ENCODE measurements at regions not wholly inside any gene's neighbourhood (a gene's known extent, or its start where the extent isn't known, plus 50 kb on each side); places are given as distances from the start of the nearest gene placed in this dataset.
"Not testable (repeated sequence)": the region's sequence is repeated elsewhere in the genome, so short reads cannot be mapped to it uniquely, and the experiment has no call there.

DNA sequence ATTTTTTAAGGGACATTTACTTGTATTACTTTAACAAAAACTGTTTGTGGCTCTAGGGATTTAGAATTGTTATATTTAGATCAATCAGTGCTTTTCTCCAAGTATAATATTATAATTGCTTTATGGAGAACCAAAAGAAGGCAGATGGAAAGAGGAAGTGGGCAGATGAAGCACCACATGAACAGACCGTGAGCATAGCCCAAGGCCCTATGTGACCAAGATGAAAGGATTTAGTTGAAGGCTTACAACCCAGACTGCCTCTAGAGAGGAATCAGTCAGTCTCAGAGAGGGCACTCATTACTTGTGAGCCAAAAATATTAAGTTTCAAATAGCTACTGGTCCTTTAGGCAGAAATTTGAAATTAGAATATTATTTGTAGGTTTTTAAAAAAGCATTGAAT, 102.3 kb upstream of the IMPG1 start:
- H3K27me3 ChIP-seq (ENCODE audit: insufficient read depth, low read depth, severe bottlenecking) = no peaks in the 10 kb centered on the region
- no peak overlapping the region for H3K4me3 ChIP-seq (ENCODE audit: low read depth, low read length)
- no peaks in the 10 kb centered on the region for H3K36me3 ChIP-seq
- DNase-seq = no peak
- no peaks in the 10 kb centered on the region for H3K9me3 ChIP-seq (ENCODE audit: severe bottlenecking)
- H3K27ac ChIP-seq = no peak overlapping the region
- TF ChIP-seq, protein P1, sequence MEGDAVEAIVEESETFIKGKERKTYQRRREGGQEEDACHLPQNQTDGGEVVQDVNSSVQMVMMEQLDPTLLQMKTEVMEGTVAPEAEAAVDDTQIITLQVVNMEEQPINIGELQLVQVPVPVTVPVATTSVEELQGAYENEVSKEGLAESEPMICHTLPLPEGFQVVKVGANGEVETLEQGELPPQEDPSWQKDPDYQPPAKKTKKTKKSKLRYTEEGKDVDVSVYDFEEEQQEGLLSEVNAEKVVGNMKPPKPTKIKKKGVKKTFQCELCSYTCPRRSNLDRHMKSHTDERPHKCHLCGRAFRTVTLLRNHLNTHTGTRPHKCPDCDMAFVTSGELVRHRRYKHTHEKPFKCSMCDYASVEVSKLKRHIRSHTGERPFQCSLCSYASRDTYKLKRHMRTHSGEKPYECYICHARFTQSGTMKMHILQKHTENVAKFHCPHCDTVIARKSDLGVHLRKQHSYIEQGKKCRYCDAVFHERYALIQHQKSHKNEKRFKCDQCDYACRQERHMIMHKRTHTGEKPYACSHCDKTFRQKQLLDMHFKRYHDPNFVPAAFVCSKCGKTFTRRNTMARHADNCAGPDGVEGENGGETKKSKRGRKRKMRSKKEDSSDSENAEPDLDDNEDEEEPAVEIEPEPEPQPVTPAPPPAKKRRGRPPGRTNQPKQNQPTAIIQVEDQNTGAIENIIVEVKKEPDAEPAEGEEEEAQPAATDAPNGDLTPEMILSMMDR (IDR thresholded peaks at IDR 0.05; ENCODE audit: low read depth, low read length) = no peak

DNA sequence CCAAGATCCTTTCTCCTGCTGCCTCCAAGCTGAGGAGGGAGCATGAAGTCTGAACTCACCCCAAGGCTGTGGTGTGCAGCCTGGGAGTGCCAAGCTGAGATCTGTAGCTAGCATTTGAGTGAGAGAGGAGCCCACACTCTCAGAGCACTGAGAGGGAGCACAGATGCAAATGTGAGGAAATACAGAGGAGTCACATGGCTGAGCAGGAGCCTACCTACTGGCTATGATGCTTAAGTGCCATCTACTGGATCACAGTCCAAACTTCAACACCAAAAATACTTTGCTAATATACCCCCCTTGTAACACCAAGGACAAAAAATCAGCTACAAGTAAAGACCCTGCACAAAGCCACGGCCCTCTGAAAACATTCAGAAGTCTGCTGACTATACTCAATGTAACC, 94.4 kb upstream of the IMPG1 start:
- Histone ChIP-seq H3K4me3 (ENCODE audit: low read depth, low read length) (no peak overlapping the region), H3K27me3 (ENCODE audit: insufficient read depth, low read depth, severe bottlenecking) (no peaks in the 10 kb centered on the region), H3K27ac (no peak overlapping the region), H3K9me3 (ENCODE audit: severe bottlenecking) (no peaks in the 10 kb centered on the region), H3K36me3 (no peaks in the 10 kb centered on the region)
- TF ChIP-seq, protein P1 (IDR thresholded peaks at IDR 0.05; ENCODE audit: low read depth, low read length) = peak; percentile 34; the same call in 1 of the 2 replicates
- no peak for DNase-seq

DNA sequence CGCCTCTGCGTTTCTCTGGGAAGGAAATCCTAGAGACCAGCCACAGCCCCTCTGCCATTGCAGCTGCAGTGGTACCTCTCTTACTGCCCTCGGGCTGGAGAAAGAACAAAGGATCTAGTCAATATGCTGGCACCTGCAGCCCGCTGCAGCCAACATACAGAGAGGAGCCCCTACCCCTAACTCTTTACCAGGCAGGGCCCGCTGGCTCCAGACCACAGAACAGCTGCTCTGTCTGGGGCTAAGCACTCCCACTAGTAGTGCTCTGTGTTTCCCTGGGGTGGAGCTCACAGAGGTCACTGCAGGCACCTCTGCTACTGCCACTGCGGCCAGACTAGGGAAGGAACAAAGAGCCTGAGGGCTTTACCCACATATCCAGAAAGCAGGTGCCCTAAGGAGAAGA, 93.8 kb upstream of the IMPG1 start:
- H3K27me3 ChIP-seq (ENCODE audit: insufficient read depth, low read depth, severe bottlenecking) = no peaks in the 10 kb centered on the region
- DNase-seq = no peak
- no peaks in the 10 kb centered on the region for H3K36me3 ChIP-seq
- TF ChIP-seq, protein P1 (IDR thresholded peaks at IDR 0.05; ENCODE audit: low read depth, low read length) = no peak
- H3K4me3 ChIP-seq (ENCODE audit: low read depth, low read length) = no peak overlapping the region
- no peaks in the 10 kb centered on the region for H3K9me3 ChIP-seq (ENCODE audit: severe bottlenecking)
- no peak overlapping the region for H3K27ac ChIP-seq

DNA sequence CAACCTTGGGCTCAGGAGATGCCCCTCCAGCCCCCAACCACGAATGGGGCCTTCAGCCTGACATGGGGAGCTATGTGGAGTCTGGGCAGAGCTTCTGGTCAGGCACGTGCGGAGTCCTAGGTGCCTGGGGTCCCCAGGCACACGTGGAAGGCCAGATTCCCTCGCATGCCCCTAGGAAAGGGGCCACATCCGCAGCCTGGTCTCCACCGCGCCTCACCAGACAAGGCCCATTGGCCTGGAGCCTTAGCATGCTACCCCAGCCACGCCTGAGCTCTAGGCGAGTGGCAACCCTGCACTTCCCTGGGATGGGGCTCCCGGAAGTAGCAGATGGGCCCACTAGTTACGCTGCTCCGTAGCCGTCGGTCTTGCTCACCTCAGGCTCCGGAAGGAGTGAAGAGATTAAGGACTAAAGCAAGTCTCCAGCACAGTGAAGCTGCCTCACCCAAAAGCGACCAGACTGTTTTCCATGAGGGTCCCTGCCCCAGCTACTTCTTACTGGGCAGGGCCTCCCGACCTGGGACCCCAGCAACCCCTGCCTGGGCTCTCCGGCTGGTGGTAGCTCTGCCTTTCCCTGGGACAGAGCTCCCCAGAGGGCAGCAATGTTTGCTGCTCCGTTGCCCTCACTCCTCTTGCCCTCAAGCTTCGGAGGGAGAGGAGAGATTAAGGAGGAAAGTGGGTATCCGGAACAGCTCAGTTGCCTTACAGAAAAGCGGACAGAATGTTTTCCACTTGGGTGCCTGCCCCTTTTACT, 93.2 kb upstream of the IMPG1 start:
- Histone ChIP-seq H3K27me3 (ENCODE audit: insufficient read depth, low read depth, severe bottlenecking) (no peaks in the 10 kb centered on the region), H3K4me3 (ENCODE audit: low read depth, low read length) (no peak overlapping the region), H3K27ac (no peak overlapping the region), H3K9me3 (ENCODE audit: severe bottlenecking) (no peaks in the 10 kb centered on the region), H3K36me3 (no peaks in the 10 kb centered on the region)
- DNase-seq = no peak
- TF ChIP-seq, protein P1 (IDR thresholded peaks at IDR 0.05; ENCODE audit: low read depth, low read length) = no peak

DNA sequence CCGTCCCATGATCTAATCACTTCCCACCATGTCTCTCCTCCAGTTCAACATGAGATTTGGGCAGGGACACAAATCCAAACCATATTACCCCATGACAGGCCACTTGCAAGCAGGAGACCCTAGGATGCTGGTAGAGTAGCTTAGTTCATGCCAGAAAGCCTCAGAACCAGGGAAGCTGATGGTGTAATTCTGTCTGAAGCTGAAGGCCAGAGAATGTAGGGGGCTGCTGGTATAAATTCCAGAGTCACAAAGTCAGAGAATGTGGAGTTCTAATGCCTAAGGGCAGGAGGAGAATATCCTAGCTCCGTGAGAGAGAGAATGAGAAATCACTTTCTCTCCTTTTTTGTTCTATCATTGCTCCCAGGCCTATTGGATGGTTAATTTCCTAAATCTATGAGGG, 90.3 kb upstream of the IMPG1 start:
- DNase-seq = no peak
- no peaks in the 10 kb centered on the region for H3K27me3 ChIP-seq (ENCODE audit: insufficient read depth, low read depth, severe bottlenecking)
- H3K9me3 ChIP-seq (ENCODE audit: severe bottlenecking) = peaks cover 5% of the 10 kb centered on the region
- no peak overlapping the region for H3K4me3 ChIP-seq (ENCODE audit: low read depth, low read length)
- TF ChIP-seq, protein P1 (IDR thresholded peaks at IDR 0.05; ENCODE audit: low read depth, low read length) = no peak
- no peaks in the 10 kb centered on the region for H3K36me3 ChIP-seq
- no peak overlapping the region for H3K27ac ChIP-seq

DNA sequence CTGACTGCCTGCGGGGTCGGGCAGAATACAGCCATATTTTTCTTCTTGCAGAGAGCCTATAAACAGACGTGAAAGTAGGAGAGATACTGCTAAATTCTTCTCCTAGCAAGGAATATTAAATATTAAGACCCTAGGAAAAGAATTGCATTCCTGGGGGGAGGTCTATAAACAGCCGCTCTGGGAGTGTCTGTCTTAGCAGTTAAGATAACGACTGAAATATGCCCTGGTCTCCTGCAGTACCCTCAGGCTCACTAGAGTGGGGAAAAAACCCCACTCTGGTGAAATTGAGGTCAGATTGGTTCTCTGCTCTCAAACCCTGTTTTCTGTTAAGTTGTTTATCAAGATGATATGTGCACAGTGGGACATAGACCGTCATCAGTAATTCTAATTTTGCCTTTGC, 85.3 kb upstream of the IMPG1 start:
- DNase-seq; H3K9me3 ChIP-seq (ENCODE audit: severe bottlenecking); H3K36me3 ChIP-seq; H3K27me3 ChIP-seq (ENCODE audit: insufficient read depth, low read depth, severe bottlenecking); H3K27ac ChIP-seq; H3K4me3 ChIP-seq (ENCODE audit: low read depth, low read length): not testable (repeated sequence)

Data from WERI-Rb-1 (cell line).